Thyroid gland (tissue), 4 donors: ENCODE measurements at regions not wholly inside any gene's neighbourhood (a gene's known extent, or its start where the extent isn't known, plus 50 kb on each side); places are given as distances from the start of the nearest gene placed in this dataset.

Source experiments
- DNase-seq, 2 donors: peaks; one replicate each; pipeline ENCODE4 v3.0.0-alpha.2; 2019
- H3K27ac ChIP-seq, 3 donors: fragments of 200-600 bp; sonication (generic); 1 replicate in 2 of 3; 2 replicates in 1 of 3; pipeline ENCODE4 v1.5.1; 2016 to 2019; ENCODE audit warnings: mild to moderate bottlenecking in 1 of 3, moderate library complexity in 1 of 3
- H3K27me3 ChIP-seq: fragments of 200-600 bp; sonication (generic); one replicate; pipeline ENCODE4 v1.5.1; 2019
- H3K36me3 ChIP-seq, 2 donors: fragments of 200-600 bp; sonication (generic); one replicate each; pipeline ENCODE4 v1.5.1; 2016 to 2019
- H3K4me1 ChIP-seq, 2 donors: fragments of 200-600 bp; sonication (generic); one replicate each; pipeline ENCODE4 v1.5.1; 2017 to 2019
- H3K4me3 ChIP-seq, 3 donors: fragments of 200-600 bp; sonication (generic); replicated peaks in 1 of 3; 1 replicate in 2 of 3; 2 replicates in 1 of 3; pipeline ENCODE4 v1.5.1; 2016; ENCODE audit warnings: mild to moderate bottlenecking in 1 of 3
- H3K9me3 ChIP-seq: fragments of 200-600 bp; sonication (generic); one replicate; pipeline ENCODE4 v1.5.1; 2017
- POLR2A ChIP-seq, 2 donors: fragments of 450-650 bp; IDR thresholded peaks; one replicate each; pipeline ENCODE4 v1.6.1; 2017; ENCODE audit warnings: antibody characterized with exemption in 2 of 2, mild to moderate bottlenecking in 2 of 2, moderate library complexity in 1 of 2
- WGBS, 2 donors: methylation state at CpG; one replicate each; pipeline ENCODE4 v1.1.5; 2017; 5-methylcytosine and 5-hydroxymethylcytosine counted together
- intact Hi-C: fragments of 100-400 bp; cut with DNase I; formaldehyde crosslinking; loops from one replicate; pipeline ENCODE4 v1.15.1; 2023
- TF ChIP-seq, protein P1 (sequence below), 6 experiments: fragments of 200-600 bp in 3 of 6; fragments of 450-650 bp in 3 of 6; sonication (generic) in 3 of 6; IDR thresholded peaks; one replicate each; pipeline ENCODE4 v1.5.1; 2016 to 2019; ENCODE audit warnings: antibody characterized with exemption in 6 of 6, mild to moderate bottlenecking in 2 of 6, inconsistent platforms in 1 of 6, moderate library complexity in 1 of 6

DNA sequence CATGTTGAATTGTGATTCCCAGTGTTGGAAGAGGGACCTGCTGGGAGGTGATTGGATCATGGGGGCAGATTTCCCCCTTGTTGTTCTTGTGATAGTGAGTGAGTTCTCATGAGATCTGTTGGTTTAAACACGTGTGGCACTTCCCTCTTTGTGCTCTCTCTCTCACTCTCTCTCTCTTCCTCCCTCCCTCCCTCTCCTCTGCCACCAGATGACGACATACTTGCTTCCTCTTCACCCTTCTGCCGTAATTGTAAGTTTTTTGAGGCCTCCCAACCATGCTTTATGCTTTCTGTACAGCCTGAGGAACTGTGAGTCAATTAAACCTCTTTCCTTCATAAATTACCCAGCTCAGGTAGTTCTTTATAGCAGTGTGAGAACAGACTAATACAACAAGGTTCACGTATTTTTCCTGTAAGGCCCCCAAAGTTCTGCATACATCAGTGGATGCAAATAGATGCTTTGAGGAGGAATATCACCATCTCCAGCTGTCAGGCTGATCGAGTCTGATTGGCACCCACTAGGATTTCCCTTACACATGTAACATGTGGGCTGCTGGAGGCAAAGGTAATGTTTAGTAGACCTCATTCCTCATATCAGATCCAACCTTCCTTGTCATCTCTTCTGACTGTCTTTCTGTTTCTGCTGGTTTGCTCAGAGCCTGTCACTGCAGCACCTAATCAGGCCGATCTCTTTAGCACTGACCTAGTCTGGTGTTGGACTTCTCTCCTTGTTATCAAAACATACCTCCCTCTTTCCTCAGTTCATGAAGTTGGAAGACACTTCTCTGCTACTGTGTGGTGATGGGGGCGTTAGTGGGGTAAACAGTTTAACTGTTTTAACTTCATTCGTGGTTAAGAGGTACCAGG lies 54.3 kb upstream of the BACH2 start:
- no peak overlapping the region for H3K27ac ChIP-seq
- intact Hi-C loops: no loop called here
- peak in 1 of 2 donors; percentile 3 for DNase-seq
- TF ChIP-seq POLR2A (IDR thresholded peaks at IDR 0.05): no peak
- TF ChIP-seq, protein P1, sequence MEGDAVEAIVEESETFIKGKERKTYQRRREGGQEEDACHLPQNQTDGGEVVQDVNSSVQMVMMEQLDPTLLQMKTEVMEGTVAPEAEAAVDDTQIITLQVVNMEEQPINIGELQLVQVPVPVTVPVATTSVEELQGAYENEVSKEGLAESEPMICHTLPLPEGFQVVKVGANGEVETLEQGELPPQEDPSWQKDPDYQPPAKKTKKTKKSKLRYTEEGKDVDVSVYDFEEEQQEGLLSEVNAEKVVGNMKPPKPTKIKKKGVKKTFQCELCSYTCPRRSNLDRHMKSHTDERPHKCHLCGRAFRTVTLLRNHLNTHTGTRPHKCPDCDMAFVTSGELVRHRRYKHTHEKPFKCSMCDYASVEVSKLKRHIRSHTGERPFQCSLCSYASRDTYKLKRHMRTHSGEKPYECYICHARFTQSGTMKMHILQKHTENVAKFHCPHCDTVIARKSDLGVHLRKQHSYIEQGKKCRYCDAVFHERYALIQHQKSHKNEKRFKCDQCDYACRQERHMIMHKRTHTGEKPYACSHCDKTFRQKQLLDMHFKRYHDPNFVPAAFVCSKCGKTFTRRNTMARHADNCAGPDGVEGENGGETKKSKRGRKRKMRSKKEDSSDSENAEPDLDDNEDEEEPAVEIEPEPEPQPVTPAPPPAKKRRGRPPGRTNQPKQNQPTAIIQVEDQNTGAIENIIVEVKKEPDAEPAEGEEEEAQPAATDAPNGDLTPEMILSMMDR (IDR thresholded peaks at IDR 0.05): no peak
- H3K9me3 ChIP-seq: no peaks in the 10 kb centered on the region
- H3K4me1 ChIP-seq: no peaks in the 10 kb centered on the region
- no peak overlapping the region for H3K4me3 ChIP-seq
- WGBS, 2 donors: 42% methylated on average over 8 of the region's 8 CpGs
- H3K36me3 ChIP-seq: no peaks in the 10 kb centered on the region
- H3K27me3 ChIP-seq: no peaks in the 10 kb centered on the region

GRCh38 chr6:90347411-90347851 lies 50.8 kb upstream of the BACH2 start:
- Histone ChIP-seq H3K27me3 (no peaks in the 10 kb centered on the region), H3K4me1 (no peaks in the 10 kb centered on the region), H3K9me3 (no peaks in the 10 kb centered on the region), H3K27ac (no peak overlapping the region), H3K4me3 (no peak overlapping the region), H3K36me3 (no peaks in the 10 kb centered on the region)
- DNase-seq: no peak
- intact Hi-C loops: no loop called here
- WGBS, 2 donors: 84 to 89% methylated on average over 2 of the region's 2 CpGs
- TF ChIP-seq, protein P1 (IDR thresholded peaks at IDR 0.05): no peak
- TF ChIP-seq POLR2A (IDR thresholded peaks at IDR 0.05): no peak

- no peak for DNase-seq
- Histone ChIP-seq H3K9me3 (no peaks in the 10 kb centered on the region), H3K27me3 (no peaks in the 10 kb centered on the region), H3K4me3 (no peak overlapping the region), H3K4me1 (no peaks in the 10 kb centered on the region), H3K27ac (no peak overlapping the region), H3K36me3 (no peaks in the 10 kb centered on the region)
- 78 to 83% methylated on average over 6 of the region's 6 CpGs for WGBS, 2 donors
- intact Hi-C loops: no loop called here
- TF ChIP-seq, protein P1 (IDR thresholded peaks at IDR 0.05): no peak
- no peak for TF ChIP-seq POLR2A (IDR thresholded peaks at IDR 0.05)
These were observed 50.1 kb upstream of the BACH2 start for GRCh38 chr6:90346729-90347128.
